Effector memory CD4-positive, alpha-beta T cell (primary cell): ENCODE measurements at regions not wholly inside any gene's neighbourhood (a gene's known extent, or its start where the extent isn't known, plus 50 kb on each side); places are given as distances from the start of the nearest gene placed in this dataset.
"Not testable (repeated sequence)": the region's sequence is repeated elsewhere in the genome, so short reads cannot be mapped to it uniquely, and the experiment has no call there.

ENCODE experiments used
- DNase-seq, 3 donors: peaks; one replicate each; pipeline ENCODE4 v3.0.0-alpha.2; 2020
- H3K27ac ChIP-seq: 2 replicates; pipeline ENCODE4 v1.7.0; 2013; ENCODE audit warnings: mild to moderate bottlenecking, low read length, moderate library complexity; ENCODE audit not compliant: insufficient read depth, poor library complexity, severe bottlenecking
- H3K27me3 ChIP-seq: replicated peaks from 2 replicates; pipeline ENCODE4 v1.7.0; 2013; ENCODE audit warnings: mild to moderate bottlenecking, low read length; ENCODE audit not compliant: insufficient read depth, control insufficient read depth, poor library complexity, severe bottlenecking
- H3K36me3 ChIP-seq: 2 replicates; pipeline ENCODE4 v1.7.0; 2013; ENCODE audit warnings: mild to moderate bottlenecking, low read length, moderate library complexity; ENCODE audit not compliant: control insufficient read depth, insufficient read depth
- H3K4me1 ChIP-seq: 2 replicates; pipeline ENCODE4 v1.7.0; 2013; ENCODE audit warnings: low read length, mild to moderate bottlenecking; ENCODE audit not compliant: control insufficient read depth, insufficient read depth, poor library complexity, severe bottlenecking
- H3K4me3 ChIP-seq: 2 replicates; pipeline ENCODE4 v1.7.0; 2013; ENCODE audit warnings: low read length, low read depth, mild to moderate bottlenecking; ENCODE audit not compliant: insufficient read depth, poor library complexity, severe bottlenecking
- H3K9me3 ChIP-seq: 2 replicates; pipeline ENCODE4 v1.7.0; 2013; ENCODE audit warnings: mild to moderate bottlenecking, low read length, moderate library complexity; ENCODE audit not compliant: control insufficient read depth

GRCh38 chr11:81825346-81825745 lies 908.3 kb downstream of the FAM181B start:
- H3K4me3 ChIP-seq: no peak overlapping the region
- H3K4me1 ChIP-seq: no peaks in the 10 kb centered on the region
- H3K9me3 ChIP-seq: no peaks in the 10 kb centered on the region
- DNase-seq: no peak
- no peaks in the 10 kb centered on the region for H3K27me3 ChIP-seq
- H3K27ac ChIP-seq: no peak overlapping the region
- no peaks in the 10 kb centered on the region for H3K36me3 ChIP-seq

GRCh38 chr11:81819462-81819861 lies 914.2 kb downstream of the FAM181B start:
- H3K4me3 ChIP-seq: no peak overlapping the region
- H3K9me3 ChIP-seq: no peaks in the 10 kb centered on the region
- H3K27ac ChIP-seq: no peak overlapping the region
- H3K27me3 ChIP-seq: no peaks in the 10 kb centered on the region
- no peaks in the 10 kb centered on the region for H3K4me1 ChIP-seq
- no peak for DNase-seq
- no peaks in the 10 kb centered on the region for H3K36me3 ChIP-seq

- Histone ChIP-seq H3K27ac (no peak overlapping the region), H3K4me1 (no peaks in the 10 kb centered on the region), H3K36me3 (no peaks in the 10 kb centered on the region), H3K4me3 (no peak overlapping the region), H3K9me3 (no peaks in the 10 kb centered on the region), H3K27me3 (no peaks in the 10 kb centered on the region)
- no peak for DNase-seq
Observed at GRCh38 chr11:81804858-81805257, 928.8 kb downstream of the FAM181B start.

GRCh38 chr11:81802591-81802990 lies 931.1 kb downstream of the FAM181B start:
- no peaks in the 10 kb centered on the region for H3K9me3 ChIP-seq
- H3K4me3 ChIP-seq: no peak overlapping the region
- H3K36me3 ChIP-seq: no peaks in the 10 kb centered on the region
- no peaks in the 10 kb centered on the region for H3K4me1 ChIP-seq
- no peaks in the 10 kb centered on the region for H3K27me3 ChIP-seq
- DNase-seq: no peak
- no peak overlapping the region for H3K27ac ChIP-seq

GRCh38 chr11:81792416-81792815 lies 941.2 kb downstream of the FAM181B start:
- H3K4me1 ChIP-seq: no peaks in the 10 kb centered on the region
- H3K4me3 ChIP-seq: no peak overlapping the region
- no peaks in the 10 kb centered on the region for H3K9me3 ChIP-seq
- no peaks in the 10 kb centered on the region for H3K27me3 ChIP-seq
- no peaks in the 10 kb centered on the region for H3K36me3 ChIP-seq
- no peak overlapping the region for H3K27ac ChIP-seq
- no peak for DNase-seq

- H3K27me3 ChIP-seq: no peaks in the 10 kb centered on the region
- DNase-seq: no peak
- no peaks in the 10 kb centered on the region for H3K4me1 ChIP-seq
- H3K9me3 ChIP-seq: no peaks in the 10 kb centered on the region
- no peak overlapping the region for H3K4me3 ChIP-seq
- no peaks in the 10 kb centered on the region for H3K36me3 ChIP-seq
- H3K27ac ChIP-seq: no peak overlapping the region
Observed at GRCh38 chr11:81787584-81788049, 946.0 kb downstream of the FAM181B start.

GRCh38 chr11:81772166-81772565 lies 961.5 kb downstream of the FAM181B start:
- Histone ChIP-seq H3K27ac (no peak overlapping the region), H3K36me3 (no peaks in the 10 kb centered on the region), H3K27me3 (no peaks in the 10 kb centered on the region), H3K4me1 (no peaks in the 10 kb centered on the region), H3K4me3 (no peak overlapping the region), H3K9me3 (no peaks in the 10 kb centered on the region)
- DNase-seq: no peak

- not testable (repeated sequence) for H3K4me1 ChIP-seq, H3K9me3 ChIP-seq, H3K27ac ChIP-seq, H3K36me3 ChIP-seq, H3K27me3 ChIP-seq, H3K4me3 ChIP-seq, DNase-seq
Observed at GRCh38 chr11:81769906-81770305, 963.8 kb downstream of the FAM181B start.

GRCh38 chr11:81756864-81757595 lies 976.6 kb downstream of the FAM181B start:
- H3K4me3 ChIP-seq: no peak overlapping the region
- no peak overlapping the region for H3K27ac ChIP-seq
- no peaks in the 10 kb centered on the region for H3K36me3 ChIP-seq
- H3K4me1 ChIP-seq: no peaks in the 10 kb centered on the region
- H3K27me3 ChIP-seq: no peaks in the 10 kb centered on the region
- no peak for DNase-seq
- H3K9me3 ChIP-seq: no peaks in the 10 kb centered on the region

GRCh38 chr11:81749245-81749644 lies 984.4 kb downstream of the FAM181B start:
- H3K4me1 ChIP-seq: no peaks in the 10 kb centered on the region
- no peaks in the 10 kb centered on the region for H3K36me3 ChIP-seq
- DNase-seq: no peak
- no peak overlapping the region for H3K4me3 ChIP-seq
- no peaks in the 10 kb centered on the region for H3K27me3 ChIP-seq
- H3K9me3 ChIP-seq: no peaks in the 10 kb centered on the region
- H3K27ac ChIP-seq: no peak overlapping the region
